ENCODE measurements at regions not wholly inside any gene's neighbourhood (a gene's known extent, or its start where the extent isn't known, plus 50 kb on each side); places are given as distances from the start of the nearest gene placed in this dataset.
"Not testable (repeated sequence)": the region's sequence is repeated elsewhere in the genome, so short reads cannot be mapped to it uniquely, and the experiment has no call there.

- Histone ChIP-seq H3K4me1 (no peaks in the 10 kb centered on the region), H3K27ac (no peak overlapping the region), H3K4me3 (replicated peaks in 1 of 3) (no peak overlapping the region), H3K36me3 (no peaks in the 10 kb centered on the region), H3K9me3 (no peaks in the 10 kb centered on the region), H3K27me3 (no peaks in the 10 kb centered on the region)
- intact Hi-C loops (cut with DNase I): no loop called here
- TF ChIP-seq CTCF (IDR thresholded peaks at IDR 0.05): no peak
- TF ChIP-seq POLR2A (IDR thresholded peaks at IDR 0.05): no peak
- no peak for DNase-seq
- WGBS, 2 donors: 85 to 89% methylated on average over 2 of the region's 2 CpGs
Measured at GRCh38 chr4:167987285-167987684, 105.1 kb upstream of the ANXA10 start.

- no peak for DNase-seq
- H3K4me3 ChIP-seq (replicated peaks in 1 of 3): no peak overlapping the region
- H3K27ac ChIP-seq: no peak overlapping the region
- no peaks in the 10 kb centered on the region for H3K27me3 ChIP-seq
- 72 to 80% methylated on average over 2 of the region's 2 CpGs for WGBS, 2 donors
- TF ChIP-seq POLR2A (IDR thresholded peaks at IDR 0.05): no peak
- TF ChIP-seq CTCF (IDR thresholded peaks at IDR 0.05): no peak
- intact Hi-C loops (cut with DNase I): no loop called here
- no peaks in the 10 kb centered on the region for H3K9me3 ChIP-seq
- H3K36me3 ChIP-seq: no peaks in the 10 kb centered on the region
- no peaks in the 10 kb centered on the region for H3K4me1 ChIP-seq
Measured at GRCh38 chr4:167989815-167990214, 102.5 kb upstream of the ANXA10 start.

GRCh38 chr4:168008112-168008511 lies 84.2 kb upstream of the ANXA10 start:
- H3K4me1 ChIP-seq; H3K36me3 ChIP-seq; H3K9me3 ChIP-seq; intact Hi-C loops (cut with DNase I); H3K4me3 ChIP-seq (replicated peaks in 1 of 3); H3K27me3 ChIP-seq; H3K27ac ChIP-seq; DNase-seq: not testable (repeated sequence)
- WGBS, 2 donors: 94 to 95% methylated on average over 6 of the region's 6 CpGs

GRCh38 chr4:168019019-168019651 lies 73.2 kb upstream of the ANXA10 start:
- no peak for TF ChIP-seq POLR2A (IDR thresholded peaks at IDR 0.05)
- no peak for TF ChIP-seq CTCF (IDR thresholded peaks at IDR 0.05)
- Histone ChIP-seq H3K27me3 (no peaks in the 10 kb centered on the region), H3K4me3 (replicated peaks in 1 of 3) (no peak overlapping the region), H3K36me3 (no peaks in the 10 kb centered on the region), H3K27ac (no peak overlapping the region), H3K9me3 (no peaks in the 10 kb centered on the region), H3K4me1 (no peaks in the 10 kb centered on the region)
- intact Hi-C loops (cut with DNase I): no loop called here
- 89 to 92% methylated on average over 1 of the region's 1 CpG for WGBS, 2 donors
- no peak for DNase-seq

GRCh38 chr4:168019921-168020320 lies 72.4 kb upstream of the ANXA10 start:
- Histone ChIP-seq H3K36me3 (no peaks in the 10 kb centered on the region), H3K4me3 (replicated peaks in 1 of 3) (no peak overlapping the region), H3K4me1 (no peaks in the 10 kb centered on the region), H3K9me3 (no peaks in the 10 kb centered on the region), H3K27me3 (no peaks in the 10 kb centered on the region), H3K27ac (no peak overlapping the region)
- intact Hi-C loops (cut with DNase I): no loop called here
- 94 to 98% methylated on average over 2 of the region's 2 CpGs for WGBS, 2 donors
- no peak for TF ChIP-seq POLR2A (IDR thresholded peaks at IDR 0.05)
- no peak for TF ChIP-seq CTCF (IDR thresholded peaks at IDR 0.05)
- no peak for DNase-seq

GRCh38 chr4:168021666-168022065 lies 70.7 kb upstream of the ANXA10 start:
- Histone ChIP-seq H3K36me3 (no peaks in the 10 kb centered on the region), H3K27me3 (no peaks in the 10 kb centered on the region), H3K4me3 (replicated peaks in 1 of 3) (no peak overlapping the region), H3K9me3 (no peaks in the 10 kb centered on the region), H3K27ac (no peak overlapping the region), H3K4me1 (no peaks in the 10 kb centered on the region)
- no peak for TF ChIP-seq CTCF (IDR thresholded peaks at IDR 0.05)
- no peak for TF ChIP-seq POLR2A (IDR thresholded peaks at IDR 0.05)
- DNase-seq: no peak
- 60 to 74% methylated on average over 1 of the region's 1 CpG for WGBS, 2 donors
- intact Hi-C loops (cut with DNase I): no loop called here

Data from thyroid gland (tissue), 4 donors.